CD4-positive, alpha-beta T cell treated with Interleukin-21 for 1 hour (primary cell): ENCODE measurements at regions not wholly inside any gene's neighbourhood (a gene's known extent, or its start where the extent isn't known, plus 50 kb on each side); places are given as distances from the start of the nearest gene placed in this dataset.

Experiments used
- DNase-seq: peaks from one replicate; pipeline ENCODE4 v3.0.0-alpha.2; 2020

GRCh38 chr13:106382534-106382933 lies 152.9 kb downstream of the EFNB2 start:
- DNase-seq, result no peak

DNA sequence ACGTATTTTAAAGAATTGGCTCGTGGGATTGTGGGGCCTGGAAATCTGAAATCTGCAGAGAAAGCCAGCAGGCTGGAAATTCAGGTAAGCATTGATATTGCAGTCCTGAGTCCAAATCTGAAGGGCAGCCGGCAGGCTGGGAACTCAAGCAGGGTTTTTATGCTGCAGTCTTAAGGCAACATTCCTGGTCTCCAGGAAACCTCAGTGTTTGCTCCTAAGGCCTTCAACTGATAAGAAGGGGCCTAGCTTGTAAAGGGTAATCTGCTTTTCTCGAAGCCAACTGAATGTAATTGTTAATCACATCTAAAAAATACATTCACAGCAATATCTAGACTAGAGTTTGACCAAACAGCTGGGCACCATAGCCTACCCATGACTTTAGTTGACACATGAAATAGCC lies 154.4 kb downstream of the EFNB2 start:
- no peak for DNase-seq

DNA sequence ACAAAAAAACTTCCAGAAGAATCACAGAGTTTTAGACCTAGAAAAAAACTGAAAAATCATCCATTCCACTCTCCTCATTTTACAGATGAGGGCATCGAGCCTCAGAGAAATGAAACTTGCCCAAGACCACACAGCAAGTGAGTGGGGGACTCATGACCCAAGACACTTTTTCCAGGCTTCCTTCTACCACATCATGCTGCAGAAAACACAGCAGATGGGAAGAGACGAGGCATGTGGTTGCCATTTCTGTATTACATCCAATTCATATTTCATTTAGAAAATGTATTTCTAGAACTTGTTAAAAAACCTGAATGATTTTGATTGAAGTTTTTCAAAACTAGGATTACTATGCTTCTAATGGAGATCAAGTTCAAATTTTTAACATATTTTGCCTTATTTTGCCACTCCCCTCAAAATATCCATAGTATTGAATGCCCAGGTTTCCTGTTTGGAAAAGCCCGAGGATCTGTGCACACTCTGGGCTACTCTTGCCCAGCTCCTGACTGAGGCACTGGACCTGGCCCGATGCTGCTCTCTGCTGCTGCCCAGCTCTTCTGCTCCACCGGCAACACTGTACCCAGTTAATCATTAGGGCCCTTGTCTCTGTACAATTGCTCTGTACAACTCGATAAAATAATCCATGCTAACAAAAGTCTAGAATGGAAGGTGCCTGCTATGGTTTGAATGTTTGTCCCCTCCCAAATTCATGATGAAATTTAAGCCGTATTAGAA lies 157.4 kb downstream of the EFNB2 start:
- no peak for DNase-seq

DNA sequence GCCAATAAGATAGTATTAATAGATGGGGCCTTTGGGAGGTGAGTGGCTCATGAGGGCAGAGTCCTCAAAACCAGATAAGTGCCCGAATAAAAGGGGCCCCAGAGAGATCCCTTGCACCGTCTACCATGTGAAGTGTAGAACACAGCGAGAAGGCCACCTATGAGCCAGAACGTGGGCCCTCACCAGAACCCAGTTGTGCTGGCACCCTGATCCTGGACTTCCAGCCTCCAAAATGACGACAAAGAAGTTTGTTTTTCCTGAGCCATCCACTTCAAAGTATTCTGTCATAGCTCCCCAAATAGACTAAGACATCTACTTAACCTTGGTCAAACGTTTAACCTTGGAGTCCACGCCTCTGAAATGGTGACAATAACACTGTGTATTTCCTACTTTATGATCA lies 158.1 kb downstream of the EFNB2 start:
- DNase-seq, result no peak

DNA sequence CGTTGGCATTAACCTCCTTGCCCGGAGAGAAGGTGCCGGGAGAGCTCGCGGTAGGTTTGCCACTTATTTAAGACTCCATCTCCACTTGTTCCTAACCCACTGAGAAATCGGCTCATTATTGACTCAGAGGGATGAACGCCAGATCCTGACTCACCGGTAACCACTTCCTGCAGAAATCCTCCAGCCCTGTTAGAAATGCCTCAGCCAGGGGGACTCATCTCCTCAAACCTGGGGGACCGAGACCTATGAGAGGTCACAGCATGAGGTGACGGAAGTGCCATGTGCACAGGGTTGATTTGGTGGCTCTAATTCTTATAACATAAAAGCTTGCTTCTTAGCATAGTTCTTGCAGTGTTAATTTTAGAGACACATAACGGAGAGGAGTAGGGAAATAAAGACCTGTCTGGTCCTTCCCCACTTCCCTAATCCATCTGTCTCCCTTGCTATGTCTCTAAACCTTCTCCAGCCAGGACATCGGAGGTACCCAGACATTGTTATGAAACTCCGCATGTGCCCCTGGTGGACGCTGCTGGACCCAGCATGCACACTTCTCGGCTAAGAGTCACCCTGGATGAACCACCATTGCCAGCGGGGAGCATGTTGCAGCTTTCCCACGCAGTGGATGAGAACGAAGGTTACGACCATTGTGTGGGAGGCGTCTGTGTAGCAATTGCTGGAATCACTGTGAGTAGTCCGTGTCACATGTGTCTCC lies 158.9 kb downstream of the EFNB2 start:
- DNase-seq, result no peak

DNA sequence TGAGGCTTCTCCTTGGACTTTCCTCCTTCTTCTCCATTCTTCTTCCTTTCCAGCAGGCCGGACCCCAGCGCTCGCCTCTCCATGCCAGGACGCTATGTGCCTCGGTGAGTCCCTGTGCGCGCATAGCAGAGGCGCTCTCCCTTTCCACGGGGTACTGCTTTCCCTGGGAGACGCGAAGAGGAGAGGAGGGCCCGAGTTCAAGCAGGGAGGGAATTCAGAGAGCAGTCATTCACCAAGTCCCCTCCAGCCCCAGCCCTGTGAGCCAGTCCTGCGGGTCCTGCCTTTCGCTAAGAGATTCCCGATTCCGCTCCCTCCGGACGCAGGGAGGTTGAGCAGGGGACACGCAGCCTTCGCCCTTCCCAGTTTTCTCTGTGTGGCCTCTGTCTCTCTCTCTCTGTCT lies 160.4 kb downstream of the EFNB2 start:
- DNase-seq, result no peak

GRCh38 chr13:106374631-106375030 lies 160.8 kb downstream of the EFNB2 start:
- DNase-seq, result no peak

DNA sequence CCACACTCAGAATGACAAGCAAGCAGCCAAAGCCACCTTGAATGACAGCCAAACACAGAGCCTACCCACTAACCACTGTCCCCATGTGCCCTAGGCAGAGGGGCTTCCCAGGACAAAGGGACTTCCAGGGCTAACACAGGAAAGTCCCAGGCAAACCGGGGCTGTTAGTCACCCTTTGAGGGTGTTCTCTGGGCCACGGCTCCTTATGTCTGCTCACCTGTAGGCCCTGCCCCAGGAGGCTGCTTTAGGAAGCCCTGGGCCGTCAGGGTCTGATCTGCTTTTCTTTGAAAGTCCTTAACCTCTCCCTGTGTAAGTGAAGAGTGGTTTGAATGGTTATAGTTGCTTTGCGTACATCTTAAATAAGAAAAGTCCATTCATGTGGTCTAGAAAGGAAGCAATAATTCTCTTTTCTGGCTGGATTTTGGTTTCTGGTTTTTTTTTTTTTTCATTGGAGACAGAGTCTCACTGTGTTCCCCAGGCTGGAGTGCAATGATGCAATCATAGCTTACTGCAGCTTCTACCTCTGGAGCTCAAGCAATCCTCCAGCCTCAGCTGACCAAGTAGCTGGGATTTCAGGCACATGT lies 161.4 kb downstream of the EFNB2 start:
- DNase-seq, result no peak

GRCh38 chr13:106373304-106373988 lies 162.0 kb downstream of the EFNB2 start:
- no peak for DNase-seq

DNA sequence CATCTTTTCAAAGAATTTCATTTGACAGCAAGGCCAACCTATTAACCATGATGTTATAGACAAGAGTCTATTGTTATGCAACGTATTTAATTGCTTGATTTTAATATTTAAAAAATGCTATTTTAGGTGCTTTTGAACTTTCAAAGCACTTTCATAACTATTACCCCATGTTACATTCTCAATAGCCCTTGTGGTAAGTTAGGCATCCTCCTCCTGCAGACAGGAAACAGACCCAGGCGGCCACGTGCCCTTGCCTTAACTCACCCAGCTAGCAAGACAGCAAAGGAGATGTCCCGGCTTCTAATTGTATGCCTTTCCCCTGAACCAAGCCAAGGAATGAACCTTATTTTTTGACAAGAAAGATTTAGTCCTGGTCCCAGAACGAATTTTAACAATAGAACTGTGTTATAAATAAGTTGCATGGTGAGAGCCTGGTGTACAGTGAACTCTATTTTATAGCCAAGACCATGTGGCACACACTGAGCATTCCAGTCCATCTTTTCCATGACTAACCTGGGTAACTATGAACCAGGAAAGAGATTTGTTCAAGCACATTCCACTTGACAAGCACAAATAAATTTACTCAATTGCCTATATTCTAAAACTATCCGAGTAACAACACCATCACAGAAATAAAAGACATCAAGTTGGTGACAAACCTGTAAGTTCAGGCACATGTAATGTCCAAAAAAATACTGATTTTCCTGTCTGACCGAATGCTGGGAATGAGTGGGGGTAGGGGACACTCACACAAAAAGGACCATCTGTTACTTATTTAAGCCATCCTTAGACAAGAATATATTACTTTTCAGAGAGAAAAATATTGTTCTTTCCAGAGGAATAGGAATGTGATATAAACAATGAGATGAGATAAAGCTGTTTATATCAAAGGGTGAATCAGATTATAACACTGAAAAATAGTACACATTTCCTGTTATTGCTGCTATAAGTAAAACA lies 163.0 kb downstream of the EFNB2 start:
- DNase-seq, result no peak

- DNase-seq, result no peak
Measured at GRCh38 chr13:106371024-106371423, 164.4 kb downstream of the EFNB2 start.

- no peak for DNase-seq
Measured at GRCh38 chr13:106369858-106370257, 165.6 kb downstream of the EFNB2 start.

- DNase-seq, result no peak
Measured at GRCh38 chr13:106369091-106369490, 166.4 kb downstream of the EFNB2 start.

DNA sequence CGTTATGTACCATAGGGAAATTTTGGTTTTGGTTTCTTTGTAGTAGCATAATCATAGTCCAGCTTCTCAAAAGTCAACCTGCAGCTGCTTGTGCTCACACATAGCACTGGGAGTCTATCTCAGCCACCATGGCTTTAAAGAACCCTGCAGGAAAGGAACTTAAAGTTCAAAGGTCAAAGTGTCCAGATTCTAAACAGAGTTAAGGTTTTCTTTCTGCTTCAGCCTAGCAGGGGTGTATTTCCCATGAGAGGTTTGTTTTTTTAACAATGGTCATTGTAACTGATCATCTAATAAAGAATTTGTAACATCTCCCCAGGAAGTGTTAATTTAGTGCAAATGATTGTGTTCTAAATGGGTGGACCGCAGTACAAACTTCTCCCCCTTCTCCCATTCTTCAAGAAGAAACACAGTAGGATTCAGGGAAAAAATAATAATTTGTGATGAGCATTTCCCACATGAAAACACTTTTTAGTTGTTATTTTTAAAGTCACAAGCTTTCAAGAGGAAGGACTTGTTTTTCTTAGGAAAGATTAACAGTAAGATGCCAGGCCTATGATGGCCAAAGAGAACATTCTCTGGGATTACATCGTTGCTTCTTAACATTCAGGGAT lies 168.0 kb downstream of the EFNB2 start:
- no peak for DNase-seq

- no peak for DNase-seq
Measured at GRCh38 chr13:106362707-106363106, 172.8 kb downstream of the EFNB2 start.

DNA sequence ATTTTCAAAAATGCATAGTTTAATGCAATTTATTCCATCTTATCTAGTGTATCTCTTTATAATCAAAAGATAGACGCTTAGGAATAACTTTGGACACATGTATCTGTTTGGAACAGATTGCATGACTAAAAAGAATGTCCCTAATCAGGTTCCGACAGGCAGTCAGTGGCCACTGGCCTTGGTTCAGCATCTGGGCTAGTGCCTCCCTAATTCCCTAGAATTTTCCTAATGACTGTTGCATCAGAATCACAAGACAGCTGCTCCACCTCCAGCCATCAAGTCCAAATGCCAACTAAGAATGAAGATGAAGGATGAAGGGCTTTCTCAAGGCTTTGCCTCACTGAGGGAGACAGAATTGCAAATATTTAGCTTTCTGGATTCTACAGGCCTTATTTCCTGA lies 173.8 kb downstream of the EFNB2 start:
- no peak for DNase-seq

- DNase-seq, result no peak
Measured at GRCh38 chr13:106357198-106357597, 178.3 kb downstream of the EFNB2 start.

- DNase-seq, result no peak
Measured at GRCh38 chr13:106355866-106356265, 179.6 kb downstream of the EFNB2 start.

DNA sequence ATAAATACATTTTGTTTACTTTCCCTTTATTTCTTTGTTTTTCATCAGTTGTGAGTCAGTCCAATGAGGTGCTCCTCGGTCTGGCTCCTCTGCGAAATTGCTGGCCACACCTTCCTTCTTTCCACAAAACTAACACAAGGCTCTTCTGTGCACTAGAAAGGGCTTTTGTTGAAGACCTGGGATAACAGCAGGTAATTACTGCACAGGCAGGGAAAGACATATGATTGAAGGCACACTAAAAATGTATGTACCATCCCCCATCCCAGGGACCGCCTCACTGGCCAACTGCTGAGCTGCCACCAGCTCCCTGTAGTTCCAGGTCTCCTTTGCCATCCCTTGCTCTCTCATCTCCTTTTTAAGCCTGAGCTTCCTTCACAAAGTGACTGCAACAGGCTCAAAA lies 180.5 kb downstream of the EFNB2 start:
- no peak for DNase-seq

GRCh38 chr13:106352850-106353249 lies 182.6 kb downstream of the EFNB2 start:
- no peak for DNase-seq

- no peak for DNase-seq
Measured at GRCh38 chr13:106351251-106351650, 184.2 kb downstream of the EFNB2 start.

DNA sequence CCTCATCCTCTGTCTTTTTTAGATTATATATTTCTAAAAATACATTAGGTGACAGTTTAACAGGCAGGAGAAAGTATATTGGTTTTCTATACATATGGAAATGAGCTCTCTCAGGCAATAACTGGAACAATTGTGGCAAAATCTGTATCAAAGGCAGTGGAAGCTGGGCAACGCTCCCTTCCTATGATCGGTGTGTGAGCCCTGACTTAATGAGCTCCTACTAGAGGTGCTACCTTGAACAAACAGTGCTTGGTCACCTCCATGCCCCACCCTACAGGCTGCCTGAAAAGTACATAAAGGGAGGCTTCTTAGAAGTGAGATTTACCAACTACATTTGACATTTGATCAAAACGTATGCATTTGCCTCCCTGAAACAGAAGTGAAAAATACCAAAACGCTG lies 185.3 kb downstream of the EFNB2 start:
- DNase-seq, result no peak
